Uterus (tissue), 2 donors: ENCODE measurements at regions not wholly inside any gene's neighbourhood (a gene's known extent, or its start where the extent isn't known, plus 50 kb on each side); places are given as distances from the start of the nearest gene placed in this dataset.

Experiments used
- CTCF ChIP-seq, 4 experiments: fragments of 200-600 bp in 2 of 4; fragments of 450-650 bp in 2 of 4; sonication (generic) in 2 of 4; IDR thresholded peaks; one replicate each; pipeline ENCODE4 v1.5.1; 2016 to 2019; ENCODE audit warnings: antibody characterized with exemption in 4 of 4, mild to moderate bottlenecking in 2 of 4, moderate library complexity in 1 of 4
- POLR2A ChIP-seq, 2 donors: fragments of 450-650 bp; IDR thresholded peaks; one replicate each; pipeline ENCODE4 v1.6.1; 2016; ENCODE audit warnings: antibody characterized with exemption in 2 of 2, mild to moderate bottlenecking in 1 of 2, moderate library complexity in 1 of 2

GRCh38 chr6:2488578-2488977 lies 243.2 kb upstream of the GMDS start:
- TF ChIP-seq CTCF (IDR thresholded peaks at IDR 0.05) (no peak), POLR2A (IDR thresholded peaks at IDR 0.05) (no peak)
